Keratinocyte (primary cell): ENCODE measurements at regions not wholly inside any gene's neighbourhood (a gene's known extent, or its start where the extent isn't known, plus 50 kb on each side); places are given as distances from the start of the nearest gene placed in this dataset.

Experiments used
- DNase-seq: peaks from one replicate; pipeline ENCODE4 v3.0.0-alpha.2; 2011; ENCODE audit warnings: low read depth, missing footprints, low spot score
- FAIRE-seq: peaks from 2 replicates; lab custom pipeline; 2011; peaks lifted over from hg19 to GRCh38; lab: Jason Lieb, UNC
- H2AFZ ChIP-seq: 2 replicates; pipeline ENCODE4 v1.6.0; 2012; ENCODE audit warnings: low read length, control low read depth, inconsistent platforms; ENCODE audit not compliant: control insufficient read depth
- H3K27ac ChIP-seq: 2 replicates; pipeline ENCODE4 v1.5.1; 2011; ENCODE audit warnings: low read length; ENCODE audit not compliant: control insufficient read depth, insufficient read depth
- H3K27me3 ChIP-seq: 3 replicates; pipeline ENCODE4 v1.6.0; 2011; ENCODE audit warnings: low read length; ENCODE audit not compliant: control insufficient read depth, insufficient read depth; ENCODE audit errors: extremely low read depth
- H3K36me3 ChIP-seq, 2 experiments: 2 replicates in 1 of 2; 3 replicates in 1 of 2; pipeline ENCODE4 v1.5.1; 2011; ENCODE audit warnings: low read length in 2 of 2, mild to moderate bottlenecking in 1 of 2; ENCODE audit not compliant: control insufficient read depth in 2 of 2, insufficient read depth in 2 of 2; ENCODE audit errors: extremely low read depth in 1 of 2
- H3K4me1 ChIP-seq: 3 replicates; pipeline ENCODE4 v1.5.1; 2011; ENCODE audit warnings: low read length; ENCODE audit not compliant: control insufficient read depth, insufficient read depth; ENCODE audit errors: extremely low read depth
- H3K4me2 ChIP-seq: 3 replicates; pipeline ENCODE4 v1.6.0; 2011; ENCODE audit warnings: low read depth, low read length; ENCODE audit not compliant: control insufficient read depth, insufficient read depth; ENCODE audit errors: extremely low read depth
- H3K4me3 ChIP-seq, 3 experiments: fragments of 200-600 bp in 1 of 3; sonication (generic) in 1 of 3; 2 replicates in 2 of 3; 3 replicates in 1 of 3; pipeline ENCODE4 v1.5.1; 2011 to 2016; ENCODE audit warnings: low read length in 3 of 3, mild to moderate bottlenecking in 3 of 3, control low read depth in 2 of 3, inconsistent platforms in 1 of 3, low read depth in 1 of 3, mixed read lengths in 1 of 3, mixed run types in 1 of 3, moderate library complexity in 1 of 3; ENCODE audit not compliant: control insufficient read depth in 2 of 3, insufficient read depth in 2 of 3; ENCODE audit errors: extremely low read depth in 1 of 3
- H3K79me2 ChIP-seq: 2 replicates; pipeline ENCODE4 v1.6.0; 2012; ENCODE audit warnings: low read length; ENCODE audit not compliant: control insufficient read depth, insufficient read depth
- H3K9ac ChIP-seq: 3 replicates; pipeline ENCODE4 v1.6.0; 2011; ENCODE audit warnings: low read length; ENCODE audit not compliant: control insufficient read depth, insufficient read depth; ENCODE audit errors: extremely low read depth
- H3K9me1 ChIP-seq: 3 replicates; pipeline ENCODE4 v1.6.0; 2011; ENCODE audit warnings: low read length; ENCODE audit not compliant: control insufficient read depth, insufficient read depth; ENCODE audit errors: extremely low read depth
- H3K9me3 ChIP-seq: 2 replicates; pipeline ENCODE4 v1.5.1; 2012; ENCODE audit warnings: low read depth, low read length; ENCODE audit not compliant: control insufficient read depth
- H4K20me1 ChIP-seq: 3 replicates; pipeline ENCODE4 v1.6.0; 2011; ENCODE audit warnings: low read length; ENCODE audit not compliant: control insufficient read depth, insufficient read depth; ENCODE audit errors: extremely low read depth
- CTCF ChIP-seq, 3 experiments: IDR thresholded peaks in 1 of 3; conservative IDR thresholded peaks in 1 of 3; optimal IDR thresholded peaks in 1 of 3; 2 replicates in 2 of 3; 3 replicates in 1 of 3; pipeline versions ENCODE3 to v1.5.1; 2011; ENCODE audit warnings: low read length in 3 of 3, mild to moderate bottlenecking in 3 of 3, moderate library complexity in 2 of 3, control low read depth in 1 of 3, inconsistent platforms in 1 of 3; ENCODE audit not compliant: insufficient read depth in 2 of 3; ENCODE audit errors: extremely low read depth in 1 of 3
- EZH2 ChIP-seq: IDR thresholded peaks from one replicate; pipeline ENCODE4 v1.6.1; 2012; ENCODE audit warnings: inconsistent platforms, mild to moderate bottlenecking, low read length, moderate library complexity
- dilution Hi-C: fragments of 300-500 bp; cut with MboI; formaldehyde crosslinking; loops from one replicate; pipeline ENCODE4 v1.7.0; 2020; ENCODE audit warnings: low sequenced_read_pairs; ENCODE audit not compliant: extremely low pct_ligation_motif_present

- no peak for TF ChIP-seq EZH2
- no peak for TF ChIP-seq CTCF (optimal IDR thresholded peaks at IDR 0.05 in 1 of 3, IDR thresholded peaks at IDR 0.05 in 1 of 3, conservative IDR thresholded peaks at IDR 0.05 in 1 of 3; ENCODE audit: extremely low read depth in 1 of 3, insufficient read depth in 2 of 3, low read length in 3 of 3)
- no peaks in the 10 kb centered on the region for H3K9me3 ChIP-seq
- H3K27me3 ChIP-seq: no peaks in the 10 kb centered on the region
- H4K20me1 ChIP-seq: no peaks in the 10 kb centered on the region
- H3K9ac ChIP-seq: no peak overlapping the region
- no peaks in the 10 kb centered on the region for H3K4me1 ChIP-seq
- H3K36me3 ChIP-seq: no peaks in the 10 kb centered on the region
- FAIRE-seq (no peak), DNase-seq (no peak)
- no peak overlapping the region for H2AFZ ChIP-seq
- H3K4me2 ChIP-seq: no peak overlapping the region
- H3K9me1 ChIP-seq: no peaks in the 10 kb centered on the region
- H3K27ac ChIP-seq: no peak overlapping the region
- dilution Hi-C loops: no loop called here
- no peak overlapping the region for H3K4me3 ChIP-seq
- H3K79me2 ChIP-seq: no peaks in the 10 kb centered on the region
Measured at GRCh38 chr2:36071698-36072097, 283.9 kb upstream of the CRIM1 start.

- Histone ChIP-seq H3K9ac (no peak overlapping the region), H3K4me1 (no peaks in the 10 kb centered on the region), H3K27ac (no peak overlapping the region), H3K9me3 (no peaks in the 10 kb centered on the region), H4K20me1 (no peaks in the 10 kb centered on the region), H3K79me2 (no peaks in the 10 kb centered on the region), H3K36me3 (no peaks in the 10 kb centered on the region), H2AFZ (no peak overlapping the region), H3K27me3 (no peaks in the 10 kb centered on the region), H3K4me2 (no peak overlapping the region), H3K9me1 (no peaks in the 10 kb centered on the region), H3K4me3 (no peak overlapping the region)
- DNase-seq (no peak), FAIRE-seq (no peak)
- TF ChIP-seq CTCF (optimal IDR thresholded peaks at IDR 0.05 in 1 of 3, IDR thresholded peaks at IDR 0.05 in 1 of 3, conservative IDR thresholded peaks at IDR 0.05 in 1 of 3; ENCODE audit: extremely low read depth in 1 of 3, insufficient read depth in 2 of 3, low read length in 3 of 3): no peak
- no peak for TF ChIP-seq EZH2
- dilution Hi-C loops: no loop called here
Measured at GRCh38 chr2:36069074-36069473, 286.5 kb upstream of the CRIM1 start.
